ENCODE measurements at regions not wholly inside any gene's neighbourhood (a gene's known extent, or its start where the extent isn't known, plus 50 kb on each side); places are given as distances from the start of the nearest gene placed in this dataset.

- H3K4me3 Mint-ChIP-seq = no peak overlapping the region
- H3K27ac Mint-ChIP-seq = no peak overlapping the region
- H3K36me3 ChIP-seq (ENCODE audit: control insufficient read depth, insufficient read depth, low read length) = no peaks in the 10 kb centered on the region
- no peak overlapping the region for H3K27ac ChIP-seq (ENCODE audit: low read depth, low read length)
- peaks cover 8% of the 10 kb centered on the region for H3K4me1 Mint-ChIP-seq
- peaks cover 32% of the 10 kb centered on the region for H3K9me3 ChIP-seq (ENCODE audit: control insufficient read depth, low read length)
- peaks cover 19% of the 10 kb centered on the region for H3K9me3 Mint-ChIP-seq
- TF ChIP-seq, protein P1, sequence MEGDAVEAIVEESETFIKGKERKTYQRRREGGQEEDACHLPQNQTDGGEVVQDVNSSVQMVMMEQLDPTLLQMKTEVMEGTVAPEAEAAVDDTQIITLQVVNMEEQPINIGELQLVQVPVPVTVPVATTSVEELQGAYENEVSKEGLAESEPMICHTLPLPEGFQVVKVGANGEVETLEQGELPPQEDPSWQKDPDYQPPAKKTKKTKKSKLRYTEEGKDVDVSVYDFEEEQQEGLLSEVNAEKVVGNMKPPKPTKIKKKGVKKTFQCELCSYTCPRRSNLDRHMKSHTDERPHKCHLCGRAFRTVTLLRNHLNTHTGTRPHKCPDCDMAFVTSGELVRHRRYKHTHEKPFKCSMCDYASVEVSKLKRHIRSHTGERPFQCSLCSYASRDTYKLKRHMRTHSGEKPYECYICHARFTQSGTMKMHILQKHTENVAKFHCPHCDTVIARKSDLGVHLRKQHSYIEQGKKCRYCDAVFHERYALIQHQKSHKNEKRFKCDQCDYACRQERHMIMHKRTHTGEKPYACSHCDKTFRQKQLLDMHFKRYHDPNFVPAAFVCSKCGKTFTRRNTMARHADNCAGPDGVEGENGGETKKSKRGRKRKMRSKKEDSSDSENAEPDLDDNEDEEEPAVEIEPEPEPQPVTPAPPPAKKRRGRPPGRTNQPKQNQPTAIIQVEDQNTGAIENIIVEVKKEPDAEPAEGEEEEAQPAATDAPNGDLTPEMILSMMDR (conservative IDR thresholded peaks at IDR 0.05) = no peak
- no peaks in the 10 kb centered on the region for H3K36me3 Mint-ChIP-seq (ENCODE audit: low read depth)
- no peaks in the 10 kb centered on the region for H3K27me3 ChIP-seq (ENCODE audit: control insufficient read depth, insufficient read depth, low read length, poor library complexity, severe bottlenecking)
- DNase-seq = no peak
- H3K4me3 ChIP-seq (ENCODE audit: low read length) = no peak overlapping the region
- WGBS, 2 experiments (ENCODE audit: insufficient coverage in 1 of 2, insufficient read length in 1 of 2) = 48 to 75% methylated on average over 3 of the region's 3 CpGs
- no peak overlapping the region for H3K9ac ChIP-seq (ENCODE audit: extremely low read depth, low read length, poor library complexity, severe bottlenecking)
- no peaks in the 10 kb centered on the region for H3K4me1 ChIP-seq (ENCODE audit: control insufficient read depth, insufficient read depth, low read length)
- H3K27me3 Mint-ChIP-seq (ENCODE audit: insufficient read depth) = no peaks in the 10 kb centered on the region
Measured at GRCh38 chr14:39868251-39868650, 436.0 kb upstream of the FBXO33 start.

- no peak overlapping the region for H3K9ac ChIP-seq (ENCODE audit: extremely low read depth, low read length, poor library complexity, severe bottlenecking)
- H3K9me3 ChIP-seq (ENCODE audit: control insufficient read depth, low read length) = no peaks in the 10 kb centered on the region
- H3K36me3 ChIP-seq (ENCODE audit: control insufficient read depth, insufficient read depth, low read length) = no peaks in the 10 kb centered on the region
- no peak overlapping the region for H3K4me3 ChIP-seq (ENCODE audit: low read length)
- Mint-ChIP-seq H3K9me3 (no peaks in the 10 kb centered on the region), H3K27ac (no peak overlapping the region), H3K4me3 (no peak overlapping the region), H3K36me3 (ENCODE audit: low read depth) (no peaks in the 10 kb centered on the region), H3K27me3 (ENCODE audit: insufficient read depth) (no peaks in the 10 kb centered on the region), H3K4me1 (peaks cover 28% of the 10 kb centered on the region)
- H3K4me1 ChIP-seq (ENCODE audit: control insufficient read depth, insufficient read depth, low read length) = peaks cover 7% of the 10 kb centered on the region
- TF ChIP-seq, protein P1 (conservative IDR thresholded peaks at IDR 0.05) = no peak
- no peak overlapping the region for H3K27ac ChIP-seq (ENCODE audit: low read depth, low read length)
- WGBS, 2 experiments (ENCODE audit: insufficient coverage in 1 of 2, insufficient read length in 1 of 2) = 100% methylated on average over 1 of the region's 1 CpG
- DNase-seq = no peak
- H3K27me3 ChIP-seq (ENCODE audit: control insufficient read depth, insufficient read depth, low read length, poor library complexity, severe bottlenecking) = no peaks in the 10 kb centered on the region
Measured at GRCh38 chr14:39863441-39863840, 431.2 kb upstream of the FBXO33 start.

GRCh38 chr14:39861696-39862095, 429.5 kb upstream of the FBXO33 start:
- no peak for DNase-seq
- H3K4me1 ChIP-seq (ENCODE audit: control insufficient read depth, insufficient read depth, low read length) = peaks cover 7% of the 10 kb centered on the region
- Mint-ChIP-seq H3K27ac (no peak overlapping the region), H3K36me3 (ENCODE audit: low read depth) (no peaks in the 10 kb centered on the region), H3K27me3 (ENCODE audit: insufficient read depth) (no peaks in the 10 kb centered on the region), H3K9me3 (no peaks in the 10 kb centered on the region), H3K4me1 (peaks cover 20% of the 10 kb centered on the region), H3K4me3 (no peak overlapping the region)
- no peaks in the 10 kb centered on the region for H3K36me3 ChIP-seq (ENCODE audit: control insufficient read depth, insufficient read depth, low read length)
- H3K27ac ChIP-seq (ENCODE audit: low read depth, low read length) = no peak overlapping the region
- WGBS, 2 experiments (ENCODE audit: insufficient coverage in 1 of 2, insufficient read length in 1 of 2) = 95 to 100% methylated on average over 2 of the region's 2 CpGs
- H3K9ac ChIP-seq (ENCODE audit: extremely low read depth, low read length, poor library complexity, severe bottlenecking) = no peak overlapping the region
- no peak overlapping the region for H3K4me3 ChIP-seq (ENCODE audit: low read length)
- no peaks in the 10 kb centered on the region for H3K27me3 ChIP-seq (ENCODE audit: control insufficient read depth, insufficient read depth, low read length, poor library complexity, severe bottlenecking)
- TF ChIP-seq, protein P1 (conservative IDR thresholded peaks at IDR 0.05) = no peak
- H3K9me3 ChIP-seq (ENCODE audit: control insufficient read depth, low read length) = no peaks in the 10 kb centered on the region
